IMR-90 (cell line): ENCODE measurements at regions not wholly inside any gene's neighbourhood (a gene's known extent, or its start where the extent isn't known, plus 50 kb on each side); places are given as distances from the start of the nearest gene placed in this dataset.

Experiments used
- ATAC-seq: fragments of 200-7000 bp; cut with Tn5 transposase; 2 replicates; pipeline ENCODE4 v1.9.1; 2020; ENCODE audit warnings: low read depth, mild to moderate bottlenecking, moderate library complexity
- BruUV-seq: library from RNA; stranded (reverse); fragments of 400-500 nt; replicated peaks from 2 replicates; lab custom pipeline; 2021; lab: Mats Ljungman, UMichigan
- CTCF ChIA-PET: fragments of 300-600 bp; formaldehyde crosslinking; extraction: SDS; loops from one replicate; lab custom pipeline; 2021; ENCODE audit warnings: antibody characterized with exemption; lab: Yijun Ruan, JAX
- POLR2A ChIA-PET: fragments of 300-600 bp; sonication (Branson Sonifier 250); formaldehyde crosslinking; loops from one replicate; lab custom pipeline; 2022; ENCODE audit warnings: antibody characterized with exemption; ENCODE audit not compliant: unreplicated experiment; lab: Charles Lee
- DNase-seq: peaks from one replicate; pipeline ENCODE4 v3.0.0; 2013
- H2AFZ ChIP-seq: replicated peaks from 2 replicates; pipeline ENCODE3; 2013; ENCODE audit warnings: low read length, mild to moderate bottlenecking; ENCODE audit not compliant: poor library complexity
- H2AK5ac ChIP-seq: 2 replicates; pipeline ENCODE4 v1.6.1; 2013; ENCODE audit warnings: low read depth, low read length, inconsistent platforms
- H2AK9ac ChIP-seq: replicated peaks from 2 replicates; pipeline ENCODE3; 2013; ENCODE audit warnings: mild to moderate bottlenecking, low read depth, low read length, moderate library complexity; ENCODE audit not compliant: poor library complexity
- H2BK120ac ChIP-seq: 2 replicates; pipeline ENCODE4 v1.6.1; 2013; ENCODE audit warnings: low read depth, low read length, inconsistent platforms
- H2BK15ac ChIP-seq: 3 replicates; pipeline ENCODE4 v1.6.1; 2013; ENCODE audit warnings: low read depth, low read length, inconsistent platforms
- H2BK20ac ChIP-seq: 2 replicates; pipeline ENCODE4 v1.6.1; 2013; ENCODE audit warnings: low read depth, mild to moderate bottlenecking, inconsistent platforms, low read length, moderate library complexity
- H2BK5ac ChIP-seq: 2 replicates; pipeline ENCODE4 v1.6.1; 2013; ENCODE audit warnings: mild to moderate bottlenecking, low read depth, low read length, inconsistent platforms; ENCODE audit not compliant: poor library complexity, severe bottlenecking
- H3K14ac ChIP-seq: replicated peaks from 2 replicates; pipeline ENCODE4 v1.6.1; 2013; ENCODE audit warnings: low read depth, low read length, inconsistent platforms
- H3K18ac ChIP-seq: 2 replicates; pipeline ENCODE4 v1.6.1; 2013; ENCODE audit warnings: low read depth, low read length, control low read depth
- H3K23ac ChIP-seq: 2 replicates; pipeline ENCODE4 v1.6.1; 2013; ENCODE audit warnings: low read depth, low read length, inconsistent platforms
- H3K27ac ChIP-seq: 2 replicates; pipeline ENCODE4 v1.5.1; 2013; ENCODE audit warnings: mild to moderate bottlenecking, control low read depth, low read length; ENCODE audit not compliant: insufficient read depth
- H3K27me3 ChIP-seq: 2 replicates; pipeline ENCODE4 v1.6.1; 2013; ENCODE audit warnings: low read length; ENCODE audit not compliant: control insufficient read depth, insufficient read depth
- H3K36me3 ChIP-seq: 2 replicates; pipeline ENCODE4 v1.6.1; 2013; ENCODE audit warnings: low read length, mixed read lengths; ENCODE audit not compliant: control insufficient read depth, insufficient read depth
- H3K4ac ChIP-seq: 2 replicates; pipeline ENCODE4 v1.6.1; 2013; ENCODE audit warnings: low read depth, low read length, inconsistent platforms
- H3K4me1 ChIP-seq: 2 replicates; pipeline ENCODE4 v1.6.1; 2013; ENCODE audit warnings: low read length, mixed read lengths; ENCODE audit not compliant: control insufficient read depth, insufficient read depth
- H3K4me2 ChIP-seq: 2 replicates; pipeline ENCODE4 v1.6.1; 2013; ENCODE audit warnings: low read depth, mild to moderate bottlenecking, control low read depth, low read length, moderate library complexity
- H3K4me3 ChIP-seq: 2 replicates; pipeline ENCODE4 v1.5.1; 2013; ENCODE audit warnings: low read depth, mild to moderate bottlenecking, control low read depth, low read length, moderate library complexity; ENCODE audit not compliant: insufficient read depth
- H3K56ac ChIP-seq: 2 replicates; pipeline ENCODE4 v1.6.1; 2013; ENCODE audit warnings: low read length, inconsistent platforms; ENCODE audit not compliant: insufficient read depth; ENCODE audit errors: extremely low read depth
- H3K79me1 ChIP-seq, 2 experiments: 2 replicates each; pipeline ENCODE4 v1.6.1; 2013; ENCODE audit warnings: low read length in 2 of 2, inconsistent platforms in 1 of 2, low read depth in 1 of 2
- H3K9ac ChIP-seq: 2 replicates; pipeline ENCODE4 v1.6.1; 2013; ENCODE audit warnings: low read depth, low read length, control low read depth
- H3K9me1 ChIP-seq: 2 replicates; pipeline ENCODE4 v1.6.1; 2013; ENCODE audit warnings: low read length, inconsistent platforms; ENCODE audit not compliant: insufficient read depth
- H3K9me3 ChIP-seq: 2 replicates; pipeline ENCODE4 v1.6.1; 2013; ENCODE audit warnings: low read length; ENCODE audit not compliant: control insufficient read depth, insufficient read depth
- H4K20me1 ChIP-seq: 2 replicates; pipeline ENCODE4 v1.6.1; 2013; ENCODE audit warnings: low read length, inconsistent platforms; ENCODE audit not compliant: insufficient read depth
- H4K5ac ChIP-seq: 2 replicates; pipeline ENCODE4 v1.6.1; 2013; ENCODE audit warnings: mild to moderate bottlenecking, low read depth, low read length, control low read depth
- H4K8ac ChIP-seq, 2 experiments: 2 replicates each; pipeline ENCODE4 v1.6.1; 2013; ENCODE audit warnings: low read depth in 2 of 2, low read length in 2 of 2, control low read depth in 1 of 2, inconsistent platforms in 1 of 2
- H4K91ac ChIP-seq: 2 replicates; pipeline ENCODE4 v1.6.1; 2013; ENCODE audit warnings: low read depth, low read length, inconsistent platforms; ENCODE audit not compliant: insufficient read depth
- CEBPB ChIP-seq: IDR thresholded peaks from 2 replicates; pipeline ENCODE4 v1.6.1; 2012; ENCODE audit warnings: low read depth, low read length, improper control_type of control experiment
- CHD1 ChIP-seq: IDR thresholded peaks from 2 replicates; pipeline ENCODE4 v1.6.1; 2012; ENCODE audit warnings: low read depth, low read length, improper control_type of control experiment
- CTCF ChIP-seq: conservative IDR thresholded peaks from 2 replicates; pipeline ENCODE4 v1.5.1; 2012; ENCODE audit warnings: mild to moderate bottlenecking, low read depth, low read length, improper control_type of control experiment
- RAD21 ChIP-seq: IDR thresholded peaks from 2 replicates; pipeline ENCODE4 v1.6.1; 2012; ENCODE audit warnings: low read length, improper control_type of control experiment
- RCOR1 ChIP-seq: IDR thresholded peaks from 2 replicates; pipeline ENCODE4 v1.6.1; 2012; ENCODE audit warnings: mild to moderate bottlenecking, low read length, improper control_type of control experiment; ENCODE audit not compliant: insufficient replicate concordance
- SMC3 ChIP-seq: fragments of 150-350 bp; IDR thresholded peaks from 2 replicates; pipeline ENCODE4 v1.6.1; 2016; ENCODE audit warnings: low read depth, mild to moderate bottlenecking, antibody characterized with exemption, low read length, moderate library complexity
- WGBS, 2 experiments: methylation state at CpG; one replicate each; pipeline versions ENCODE4 v1.1.5 to v1.1.7; 2013; ENCODE audit warnings: missing lambda C conversion rate in 2 of 2; ENCODE audit not compliant: insufficient read length in 1 of 2; ENCODE audit errors: extremely low coverage in 2 of 2; 5-methylcytosine and 5-hydroxymethylcytosine counted together
- dilution Hi-C: fragments of 300-500 bp; cut with HindIII; formaldehyde crosslinking; loops from one replicate; pipeline ENCODE4 v1.14.3; 2018; ENCODE audit warnings: low sequenced_read_pairs; ENCODE audit not compliant: unreplicated experiment
- in situ Hi-C: fragments of 300-500 bp; cut with MboI; formaldehyde crosslinking; loops from 3 replicates; pipeline ENCODE4 v1.14.3; 2019; ENCODE audit warnings: low sequenced_read_pairs, inconsistent platforms, mixed read lengths
- intact Hi-C: fragments of 100-400 bp; cut with micrococcal nuclease; formaldehyde crosslinking; loops from 2 replicates; pipeline ENCODE4 v1.10.0; 2022

GRCh38 chr4:114180481-114180880, 201.0 kb upstream of the ARSJ start:
- dilution Hi-C loops (no loop called here), in situ Hi-C loops (no loop called here), intact Hi-C loops (loop anchor here (1.0 to 10.0 kb wide), 2 partner anchors 200 to 416 kb away; partner anchors contain the start of gene CAMK2D)
- BruUV-seq = no TSS peak
- Histone ChIP-seq H4K91ac (no peak overlapping the region), H3K4me2 (peak overlapping the region; percentile 27; the same call in 1 of the 2 replicates), H3K9ac (no peak overlapping the region), H3K36me3 (no peaks in the 10 kb centered on the region), H2BK15ac (0 out of 3 replicates have a peak overlapping the region, but pooled peaks have one; percentile 5), H2BK20ac (peak overlapping the region; percentile 69; the same call in 1 of the 2 replicates), H3K23ac (no peak overlapping the region), H3K9me1 (no peaks in the 10 kb centered on the region; the same call in 1 of the 2 replicates), H3K14ac (no peak overlapping the region), H3K9me3 (peaks cover 7% of the 10 kb centered on the region), H3K56ac (no peak overlapping the region), H3K4me3 (no peak overlapping the region), H2AFZ (peak overlapping the region; percentile 36), H3K79me1 (no peaks in the 10 kb centered on the region; a peak in 1 of 4 replicates), H2AK9ac (no peak overlapping the region), H4K8ac (peak overlapping the region in 1 of 2 experiments; percentile 41; a peak in 1 of 4 replicates), H3K4ac (peak overlapping the region; percentile 25; the same call in 1 of the 2 replicates), H2BK120ac (peak overlapping the region; percentile 76), H3K27me3 (no peaks in the 10 kb centered on the region), H4K5ac (no peak overlapping the region), H2AK5ac (0 out of 2 replicates have a peak overlapping the region, but pooled peaks have one; percentile 3), H2BK5ac (no peak overlapping the region), H3K27ac (no peak overlapping the region), H3K4me1 (0 out of 2 replicates have a peak, but pooled peaks cover 2% of the 10 kb centered on the region), H4K20me1 (no peaks in the 10 kb centered on the region), H3K18ac (no peak overlapping the region)
- WGBS, 2 experiments = 12% methylated on average over 3 of the region's 6 CpGs; no CpG with 5 or more reads in 1 of the 2 experiments
- ChIA-PET POLR2A (no interaction called here), CTCF (interaction anchor here (0.6 to 1.4 kb wide), 9 partner anchors 22 to 785 kb away, joined by 3 to 4 read pairs (median 3); no protein-coding TSS in a partner anchor)
- ATAC-seq = peak; percentile 95
- TF ChIP-seq CHD1 = no peak
- no peak for TF ChIP-seq RCOR1
- TF ChIP-seq SMC3 = peak; percentile 83
- no peak for TF ChIP-seq CEBPB
- peak; percentile 74 for TF ChIP-seq CTCF
- peak; percentile 76 for TF ChIP-seq RAD21
- DNase-seq = peak; percentile 85
